ENCODE measurements at regions not wholly inside any gene's neighbourhood (a gene's known extent, or its start where the extent isn't known, plus 50 kb on each side); places are given as distances from the start of the nearest gene placed in this dataset.

- no peak overlapping the region for H3K4me3 ChIP-seq
- TF ChIP-seq CTCF (IDR thresholded peaks at IDR 0.05), result no peak
- no peak overlapping the region for H3K27ac ChIP-seq
- no peak for DNase-seq (ENCODE audit: low spot score)
Observed at GRCh38 chr2:12597610-12598009, 119.1 kb upstream of the TRIB2 start.

GRCh38 chr2:12602661-12603060 lies 114.1 kb upstream of the TRIB2 start:
- no peak overlapping the region for H3K4me3 ChIP-seq
- H3K27ac ChIP-seq, result no peak overlapping the region
- DNase-seq (ENCODE audit: low spot score), result no peak
- no peak for TF ChIP-seq CTCF (IDR thresholded peaks at IDR 0.05)

- TF ChIP-seq CTCF (IDR thresholded peaks at IDR 0.05), result no peak
- no peak for DNase-seq (ENCODE audit: low spot score)
Observed at GRCh38 chr2:12603781-12604295, 112.9 kb upstream of the TRIB2 start.

GRCh38 chr2:12604341-12604740 lies 112.4 kb upstream of the TRIB2 start:
- TF ChIP-seq CTCF (IDR thresholded peaks at IDR 0.05), result no peak
- Histone ChIP-seq H3K4me3 (no peak overlapping the region), H3K27ac (no peak overlapping the region)
- no peak for DNase-seq (ENCODE audit: low spot score)

More at GRCh38 chr2:12603781-12604295, 112.9 kb upstream of the TRIB2 start:
- Histone ChIP-seq H3K4me3 (no peak overlapping the region), H3K27ac (no peak overlapping the region)

- DNase-seq (ENCODE audit: low spot score), result no peak
- no peak overlapping the region for H3K27ac ChIP-seq
Observed at GRCh38 chr2:12605366-12605765, 111.4 kb upstream of the TRIB2 start.

GRCh38 chr2:12605936-12606335 lies 110.8 kb upstream of the TRIB2 start:
- DNase-seq (ENCODE audit: low spot score), result no peak
- TF ChIP-seq CTCF (IDR thresholded peaks at IDR 0.05), result no peak
- H3K27ac ChIP-seq, result no peak overlapping the region
- H3K4me3 ChIP-seq, result no peak overlapping the region

More at GRCh38 chr2:12605366-12605765, 111.4 kb upstream of the TRIB2 start:
- TF ChIP-seq CTCF (IDR thresholded peaks at IDR 0.05), result no peak
- H3K4me3 ChIP-seq, result no peak overlapping the region

GRCh38 chr2:12606472-12607000 lies 110.2 kb upstream of the TRIB2 start:
- DNase-seq (ENCODE audit: low spot score), result no peak

More at GRCh38 chr2:12606472-12607000, 110.2 kb upstream of the TRIB2 start:
- Histone ChIP-seq H3K27ac (no peak overlapping the region), H3K4me3 (no peak overlapping the region)
- no peak for TF ChIP-seq CTCF (IDR thresholded peaks at IDR 0.05)

All from coronary artery (tissue), 2 donors.